Ishikawa (cell line): ENCODE measurements at regions not wholly inside any gene's neighbourhood (a gene's known extent, or its start where the extent isn't known, plus 50 kb on each side); places are given as distances from the start of the nearest gene placed in this dataset.

ENCODE experiments used
- CEBPB ChIP-seq: IDR thresholded peaks from 2 replicates; pipeline ENCODE4 v1.6.1; 2012
- EP300 ChIP-seq: IDR thresholded peaks from 2 replicates; pipeline ENCODE4 v1.6.1; 2012; ENCODE audit warnings: borderline replicate concordance
- MAX ChIP-seq: IDR thresholded peaks from 2 replicates; pipeline ENCODE4 v1.6.1; 2012
- REST ChIP-seq: IDR thresholded peaks from 2 replicates; pipeline ENCODE4 v1.6.1; 2012; ENCODE audit warnings: low read depth, mild to moderate bottlenecking
- TCF12 ChIP-seq: IDR thresholded peaks from 2 replicates; pipeline ENCODE4 v1.6.1; 2012; ENCODE audit warnings: low read depth
- YY1 ChIP-seq: IDR thresholded peaks from 2 replicates; pipeline ENCODE4 v1.6.1; 2012; ENCODE audit warnings: low read depth

- TF ChIP-seq MAX: no peak
- no peak for TF ChIP-seq TCF12
- no peak for TF ChIP-seq YY1
- no peak for TF ChIP-seq EP300
- TF ChIP-seq REST: no peak
- TF ChIP-seq CEBPB: no peak
These were observed 83.5 kb upstream of the RGMB start for GRCh38 chr5:98690002-98690401.
